ENCODE measurements at regions not wholly inside any gene's neighbourhood (a gene's known extent, or its start where the extent isn't known, plus 50 kb on each side); places are given as distances from the start of the nearest gene placed in this dataset.
"Not testable (repeated sequence)": the region's sequence is repeated elsewhere in the genome, so short reads cannot be mapped to it uniquely, and the experiment has no call there.

DNA sequence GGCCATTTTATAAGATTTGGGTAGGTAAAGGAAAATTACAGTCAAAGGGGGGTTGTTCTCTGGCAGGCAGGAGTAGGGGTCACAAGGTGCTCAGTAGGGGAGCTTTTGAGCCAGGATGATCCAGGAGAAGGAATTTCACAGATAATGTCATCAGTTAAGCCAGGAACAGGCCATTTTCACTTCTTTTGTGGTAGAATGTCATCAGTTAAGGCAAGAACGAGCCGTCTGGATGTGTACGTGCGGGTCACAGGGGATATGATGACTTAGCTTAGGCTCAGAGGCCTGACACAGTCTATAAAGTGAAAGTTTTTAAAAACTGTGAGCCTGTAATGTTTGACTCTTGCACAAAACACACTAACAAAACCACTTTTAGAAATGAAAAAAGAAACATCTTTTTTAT lies 1371.3 kb upstream of the RAG2 start:
- H3K36me3 ChIP-seq (ENCODE audit: insufficient read depth, low read length); H3K9me3 ChIP-seq (ENCODE audit: insufficient read depth, low read depth, low read length); H3K9ac ChIP-seq (ENCODE audit: low read depth, low read length); H3K4me3 ChIP-seq (ENCODE audit: low read length); H3K4me1 ChIP-seq (ENCODE audit: insufficient read depth, low read length); H3K27ac ChIP-seq (ENCODE audit: low read depth, low read length); H3K27me3 ChIP-seq (ENCODE audit: insufficient read depth, low read length): not testable (repeated sequence)
- WGBS = 58% methylated on average over 4 of the region's 4 CpGs

DNA sequence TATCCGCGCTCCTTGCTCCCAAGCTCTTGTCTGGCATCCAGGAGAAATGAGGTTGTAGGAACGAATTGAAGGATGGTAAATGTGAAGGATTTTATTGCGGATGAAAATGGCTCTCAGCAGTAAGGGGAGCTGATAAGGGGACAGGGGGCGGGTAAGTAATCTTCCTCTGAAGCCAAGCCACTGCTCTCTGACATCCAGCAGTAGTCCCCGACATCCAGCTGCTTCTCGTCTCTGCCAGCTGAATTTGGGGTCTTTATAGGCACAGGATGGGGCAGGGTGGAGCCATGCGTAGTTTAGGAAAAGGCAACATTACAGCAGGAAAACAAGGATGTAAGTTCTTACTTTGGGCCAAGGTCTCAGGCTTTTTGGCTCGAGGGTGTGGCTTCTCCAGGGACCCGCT lies 1370.1 kb upstream of the RAG2 start:
- Histone ChIP-seq H3K4me1 (ENCODE audit: insufficient read depth, low read length) (peaks cover 12% of the 10 kb centered on the region), H3K4me3 (ENCODE audit: low read length) (no peak overlapping the region), H3K36me3 (ENCODE audit: insufficient read depth, low read length) (no peaks in the 10 kb centered on the region), H3K27me3 (ENCODE audit: insufficient read depth, low read length) (no peaks in the 10 kb centered on the region), H3K9ac (ENCODE audit: low read depth, low read length) (no peak overlapping the region), H3K27ac (ENCODE audit: low read depth, low read length) (no peak overlapping the region), H3K9me3 (ENCODE audit: insufficient read depth, low read depth, low read length) (no peaks in the 10 kb centered on the region)
- WGBS = 81% methylated on average over 10 of the region's 10 CpGs

DNA sequence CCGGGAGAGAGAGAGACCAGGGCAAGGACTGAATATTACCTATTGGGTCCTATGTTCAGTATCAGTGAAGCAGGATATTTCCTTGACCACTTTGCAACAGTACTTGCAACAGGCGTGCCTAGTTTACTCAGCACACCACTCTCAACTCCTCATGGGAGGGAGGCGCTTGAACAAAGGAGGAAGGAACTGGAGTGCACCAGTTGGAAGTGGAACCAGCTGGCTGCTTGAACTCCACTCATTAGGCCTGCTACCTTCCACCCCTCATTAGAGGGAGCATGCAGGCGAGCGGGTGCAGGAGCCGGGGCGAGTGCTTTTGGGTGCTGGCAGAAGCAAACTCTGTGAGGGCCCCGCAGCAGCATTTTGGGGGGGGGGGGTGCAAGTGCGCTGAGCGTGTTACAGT lies 1369.6 kb upstream of the RAG2 start:
- 95% methylated on average over 10 of the region's 10 CpGs for WGBS
- Histone ChIP-seq H3K36me3 (ENCODE audit: insufficient read depth, low read length) (no peaks in the 10 kb centered on the region), H3K4me3 (ENCODE audit: low read length) (no peak overlapping the region), H3K9me3 (ENCODE audit: insufficient read depth, low read depth, low read length) (no peaks in the 10 kb centered on the region), H3K27me3 (ENCODE audit: insufficient read depth, low read length) (no peaks in the 10 kb centered on the region), H3K4me1 (ENCODE audit: insufficient read depth, low read length) (peaks cover 12% of the 10 kb centered on the region), H3K27ac (ENCODE audit: low read depth, low read length) (no peak overlapping the region), H3K9ac (ENCODE audit: low read depth, low read length) (no peak overlapping the region)

DNA sequence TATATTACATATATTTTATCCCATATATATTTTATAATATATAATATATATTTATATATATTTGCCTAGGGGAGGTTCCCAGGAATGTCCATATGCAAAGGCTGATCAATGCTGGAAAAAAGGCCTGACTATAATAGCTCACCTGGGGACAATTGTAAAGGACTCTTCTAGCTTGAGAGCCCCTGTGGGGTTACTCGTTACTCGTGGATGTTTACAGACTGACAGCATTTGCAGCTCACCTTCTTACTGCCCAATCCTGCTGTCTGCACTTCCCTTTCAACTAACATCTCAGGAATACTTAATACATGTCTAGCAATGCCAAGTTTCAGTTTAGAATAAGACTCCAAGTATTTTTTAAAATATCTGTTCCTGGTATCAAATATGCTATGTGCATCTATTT lies 1365.4 kb upstream of the RAG2 start:
- no peak overlapping the region for H3K9ac ChIP-seq (ENCODE audit: low read depth, low read length)
- 29% methylated on average over 2 of the region's 2 CpGs for WGBS
- H3K4me3 ChIP-seq (ENCODE audit: low read length) = no peak overlapping the region
- H3K36me3 ChIP-seq (ENCODE audit: insufficient read depth, low read length) = no peaks in the 10 kb centered on the region
- H3K9me3 ChIP-seq (ENCODE audit: insufficient read depth, low read depth, low read length) = 0 out of 2 replicates have a peak, but pooled peaks cover 6% of the 10 kb centered on the region
- no peaks in the 10 kb centered on the region for H3K27me3 ChIP-seq (ENCODE audit: insufficient read depth, low read length)
- no peak overlapping the region for H3K27ac ChIP-seq (ENCODE audit: low read depth, low read length)
- H3K4me1 ChIP-seq (ENCODE audit: insufficient read depth, low read length) = peaks cover 7% of the 10 kb centered on the region

DNA sequence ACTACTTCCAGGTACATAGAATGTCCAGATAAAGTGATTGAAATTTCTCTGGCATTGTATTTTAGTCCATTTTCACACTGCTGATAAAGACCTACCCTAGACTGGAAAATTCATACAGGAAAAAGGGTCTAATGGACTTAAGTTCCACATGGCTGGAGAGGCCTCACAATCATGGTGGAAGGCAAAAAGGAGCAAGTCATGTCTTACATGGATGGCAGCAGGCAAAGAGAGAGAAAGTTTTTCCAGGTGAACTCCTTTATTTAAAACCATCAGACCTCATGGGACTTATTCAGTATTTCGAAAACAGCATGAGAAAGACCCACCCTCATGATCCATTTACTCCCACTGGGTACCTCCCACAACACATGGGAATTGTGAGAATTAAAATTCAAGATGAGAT lies 1359.7 kb upstream of the RAG2 start:
- Histone ChIP-seq H3K36me3 (ENCODE audit: insufficient read depth, low read length) (no peaks in the 10 kb centered on the region), H3K4me1 (ENCODE audit: insufficient read depth, low read length) (no peaks in the 10 kb centered on the region), H3K9me3 (ENCODE audit: insufficient read depth, low read depth, low read length) (0 out of 2 replicates have a peak, but pooled peaks cover 8% of the 10 kb centered on the region), H3K27me3 (ENCODE audit: insufficient read depth, low read length) (no peaks in the 10 kb centered on the region), H3K27ac (ENCODE audit: low read depth, low read length) (no peak overlapping the region), H3K4me3 (ENCODE audit: low read length) (no peak overlapping the region), H3K9ac (ENCODE audit: low read depth, low read length) (no peak overlapping the region)
- 92% methylated on average over 1 of the region's 1 CpG for WGBS

DNA sequence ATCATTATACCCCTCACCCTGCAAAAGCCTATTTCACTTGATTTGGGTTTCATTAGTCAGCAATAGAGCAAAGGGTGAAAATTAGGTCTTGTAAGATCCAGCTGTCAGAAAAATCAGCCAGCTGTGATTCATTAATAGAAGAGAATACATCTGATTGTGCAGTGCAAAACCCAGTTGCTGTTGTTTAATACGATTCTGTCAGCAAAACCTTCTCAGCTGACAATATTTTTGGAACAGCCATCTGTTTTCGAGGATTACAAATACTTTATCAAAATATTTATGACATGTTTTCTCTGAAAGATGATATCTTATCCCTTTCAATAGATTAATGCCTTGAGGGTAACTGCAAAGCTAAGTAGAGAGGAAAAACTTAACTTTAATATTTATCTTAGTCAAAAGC lies 1354.0 kb upstream of the RAG2 start:
- H3K4me3 ChIP-seq (ENCODE audit: low read length) = no peak overlapping the region
- H3K9me3 ChIP-seq (ENCODE audit: insufficient read depth, low read depth, low read length) = no peaks in the 10 kb centered on the region
- H3K27me3 ChIP-seq (ENCODE audit: insufficient read depth, low read length) = no peaks in the 10 kb centered on the region
- H3K27ac ChIP-seq (ENCODE audit: low read depth, low read length) = no peak overlapping the region
- H3K9ac ChIP-seq (ENCODE audit: low read depth, low read length) = no peak overlapping the region
- no peaks in the 10 kb centered on the region for H3K4me1 ChIP-seq (ENCODE audit: insufficient read depth, low read length)
- H3K36me3 ChIP-seq (ENCODE audit: insufficient read depth, low read length) = no peaks in the 10 kb centered on the region
- 93% methylated on average over 1 of the region's 2 CpGs for WGBS

DNA sequence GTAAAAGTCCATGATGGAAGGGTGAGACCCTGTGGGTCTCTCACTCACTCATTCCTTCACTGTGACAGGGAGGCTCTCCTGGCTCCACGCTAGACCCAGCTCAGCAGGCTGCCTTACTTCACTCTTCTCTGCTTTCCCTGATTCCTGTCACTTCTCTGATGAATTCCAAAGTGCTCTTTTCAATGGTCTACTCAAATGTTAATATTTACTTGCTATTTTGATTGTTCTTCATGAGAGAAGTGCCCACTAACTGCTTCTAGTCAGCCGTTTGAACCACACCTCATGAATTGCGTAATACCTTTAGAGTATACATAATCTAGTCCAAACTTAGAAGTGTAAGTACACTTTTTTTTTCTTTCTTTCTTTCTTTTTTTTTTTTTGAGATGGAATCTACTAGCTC lies 1350.2 kb upstream of the RAG2 start:
- H3K27ac ChIP-seq (ENCODE audit: low read depth, low read length) = no peak overlapping the region
- 79% methylated on average over 1 of the region's 3 CpGs for WGBS
- peaks cover 5% of the 10 kb centered on the region; the same call in 1 of the 2 replicates for H3K9me3 ChIP-seq (ENCODE audit: insufficient read depth, low read depth, low read length)
- H3K9ac ChIP-seq (ENCODE audit: low read depth, low read length) = no peak overlapping the region
- no peaks in the 10 kb centered on the region for H3K4me1 ChIP-seq (ENCODE audit: insufficient read depth, low read length)
- H3K36me3 ChIP-seq (ENCODE audit: insufficient read depth, low read length) = no peaks in the 10 kb centered on the region
- H3K27me3 ChIP-seq (ENCODE audit: insufficient read depth, low read length) = no peaks in the 10 kb centered on the region
- H3K4me3 ChIP-seq (ENCODE audit: low read length) = no peak overlapping the region

DNA sequence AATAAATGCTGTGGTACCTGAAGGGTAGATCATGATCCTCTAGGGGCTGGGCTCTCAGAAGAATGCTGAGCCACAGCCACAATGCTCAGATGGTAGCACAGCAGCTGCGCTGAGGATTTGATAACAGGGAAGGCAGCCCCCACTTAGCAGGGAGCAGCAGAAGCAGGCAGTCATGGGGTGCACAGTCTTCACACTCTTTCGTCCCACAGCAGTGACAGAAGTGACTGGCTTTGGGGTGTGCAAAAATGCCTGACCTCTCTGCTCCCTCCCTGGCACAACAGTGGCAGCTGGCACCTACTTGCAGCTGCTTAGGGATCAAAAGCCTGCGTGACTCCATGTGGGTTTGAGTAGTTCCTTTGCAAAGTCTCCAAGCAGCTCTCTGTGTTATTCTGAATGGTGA lies 1349.8 kb upstream of the RAG2 start:
- no peaks in the 10 kb centered on the region for H3K36me3 ChIP-seq (ENCODE audit: insufficient read depth, low read length)
- H3K4me1 ChIP-seq (ENCODE audit: insufficient read depth, low read length) = no peaks in the 10 kb centered on the region
- no peak overlapping the region for H3K4me3 ChIP-seq (ENCODE audit: low read length)
- 95% methylated on average over 3 of the region's 3 CpGs for WGBS
- H3K27ac ChIP-seq (ENCODE audit: low read depth, low read length) = no peak overlapping the region
- H3K9me3 ChIP-seq (ENCODE audit: insufficient read depth, low read depth, low read length) = peaks cover 5% of the 10 kb centered on the region; the same call in 1 of the 2 replicates
- H3K27me3 ChIP-seq (ENCODE audit: insufficient read depth, low read length) = no peaks in the 10 kb centered on the region
- no peak overlapping the region for H3K9ac ChIP-seq (ENCODE audit: low read depth, low read length)

DNA sequence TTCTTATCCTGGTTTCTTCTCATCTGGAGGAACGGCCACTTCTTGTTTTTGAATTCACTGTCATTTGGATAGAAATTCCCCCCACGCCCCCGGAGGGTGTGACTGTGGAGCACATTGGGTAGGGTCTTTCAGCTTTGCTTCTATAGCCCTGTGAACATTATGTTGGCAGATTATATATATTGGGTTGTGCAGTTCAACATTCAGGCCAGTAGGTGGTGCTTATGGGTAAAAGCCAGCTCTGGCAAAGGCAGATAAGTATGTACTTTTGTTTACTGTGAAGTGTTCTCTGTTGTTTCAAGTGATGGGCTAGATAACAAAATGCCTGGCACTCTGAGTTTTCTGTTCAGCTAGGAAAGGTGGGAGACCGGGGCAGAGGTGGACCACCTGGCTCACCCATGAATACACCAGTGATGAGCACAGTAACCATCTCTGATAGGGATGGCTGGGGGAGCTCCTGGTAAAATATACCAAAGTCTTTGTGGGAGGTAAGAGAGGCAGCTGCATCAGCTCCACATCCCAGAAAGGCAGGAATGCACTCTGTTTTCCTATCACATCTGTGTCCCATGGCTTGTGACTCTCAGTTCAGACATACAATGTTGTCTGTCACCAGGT lies 1348.2 kb upstream of the RAG2 start:
- H3K4me1 ChIP-seq (ENCODE audit: insufficient read depth, low read length) = no peaks in the 10 kb centered on the region
- H3K36me3 ChIP-seq (ENCODE audit: insufficient read depth, low read length) = no peaks in the 10 kb centered on the region
- H3K9ac ChIP-seq (ENCODE audit: low read depth, low read length) = no peak overlapping the region
- WGBS = 49% methylated on average over 4 of the region's 4 CpGs
- no peak overlapping the region for H3K4me3 ChIP-seq (ENCODE audit: low read length)
- peaks cover 5% of the 10 kb centered on the region; the same call in 1 of the 2 replicates for H3K9me3 ChIP-seq (ENCODE audit: insufficient read depth, low read depth, low read length)
- H3K27me3 ChIP-seq (ENCODE audit: insufficient read depth, low read length) = no peaks in the 10 kb centered on the region
- H3K27ac ChIP-seq (ENCODE audit: low read depth, low read length) = no peak overlapping the region

DNA sequence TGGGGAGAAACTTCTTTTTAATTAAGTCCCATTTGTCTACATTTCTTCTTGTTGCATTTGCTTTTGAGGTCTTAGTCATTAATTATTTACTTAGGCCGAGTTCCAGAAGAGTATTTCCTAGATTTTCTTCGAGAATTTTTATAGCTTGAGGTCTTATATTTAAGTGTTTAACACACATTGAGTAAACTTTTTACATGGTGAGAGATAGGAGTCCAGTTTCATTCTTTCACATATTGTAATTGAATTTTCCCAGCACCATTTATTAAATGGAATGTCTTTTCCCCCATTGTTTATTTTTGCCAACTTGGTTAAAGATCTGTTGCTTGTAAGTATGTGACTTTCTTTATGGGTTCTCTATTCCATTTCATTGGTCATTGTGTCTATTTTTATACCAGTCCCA lies 1344.0 kb upstream of the RAG2 start:
- H3K4me3 ChIP-seq (ENCODE audit: low read length) = no peak overlapping the region
- H3K27me3 ChIP-seq (ENCODE audit: insufficient read depth, low read length) = no peaks in the 10 kb centered on the region
- H3K36me3 ChIP-seq (ENCODE audit: insufficient read depth, low read length) = no peaks in the 10 kb centered on the region
- WGBS = 88% methylated on average over 2 of the region's 2 CpGs
- H3K9ac ChIP-seq (ENCODE audit: low read depth, low read length) = no peak overlapping the region
- no peaks in the 10 kb centered on the region for H3K4me1 ChIP-seq (ENCODE audit: insufficient read depth, low read length)
- H3K27ac ChIP-seq (ENCODE audit: low read depth, low read length) = no peak overlapping the region
- peaks cover 5% of the 10 kb centered on the region; the same call in 1 of the 2 replicates for H3K9me3 ChIP-seq (ENCODE audit: insufficient read depth, low read depth, low read length)

DNA sequence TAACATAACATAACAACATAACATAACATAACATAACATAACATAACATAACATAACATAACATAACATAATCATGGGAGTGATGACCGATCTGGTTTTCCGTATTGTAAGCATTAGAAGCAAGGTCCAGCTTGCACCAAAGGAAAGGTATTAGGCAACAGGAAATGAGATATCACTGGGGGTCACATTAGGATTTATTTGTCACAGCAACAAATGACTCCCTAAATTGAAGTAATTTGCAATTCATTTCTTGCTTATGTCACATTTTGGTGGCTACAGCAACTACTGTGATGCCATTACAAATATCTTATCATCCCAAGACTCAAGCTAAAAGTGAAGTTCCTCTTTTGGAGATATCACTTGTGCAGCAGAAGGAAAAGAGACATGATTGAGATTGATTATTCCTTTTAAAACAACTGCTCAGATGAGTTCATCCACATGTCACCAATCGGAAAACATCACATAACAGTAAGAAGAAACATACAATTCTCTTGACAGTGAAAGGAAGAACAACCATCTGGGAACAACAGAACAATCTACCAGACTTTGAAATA lies 1331.1 kb upstream of the RAG2 start:
- no peak overlapping the region for H3K9ac ChIP-seq (ENCODE audit: low read depth, low read length)
- H3K27me3 ChIP-seq (ENCODE audit: insufficient read depth, low read length) = no peaks in the 10 kb centered on the region
- H3K36me3 ChIP-seq (ENCODE audit: insufficient read depth, low read length) = no peaks in the 10 kb centered on the region
- H3K27ac ChIP-seq (ENCODE audit: low read depth, low read length) = no peak overlapping the region
- WGBS = 90% methylated on average over 3 of the region's 3 CpGs
- no peak overlapping the region for H3K4me3 ChIP-seq (ENCODE audit: low read length)
- H3K9me3 ChIP-seq (ENCODE audit: insufficient read depth, low read depth, low read length) = peaks cover 5% of the 10 kb centered on the region; the same call in 1 of the 2 replicates
- no peaks in the 10 kb centered on the region for H3K4me1 ChIP-seq (ENCODE audit: insufficient read depth, low read length)

DNA sequence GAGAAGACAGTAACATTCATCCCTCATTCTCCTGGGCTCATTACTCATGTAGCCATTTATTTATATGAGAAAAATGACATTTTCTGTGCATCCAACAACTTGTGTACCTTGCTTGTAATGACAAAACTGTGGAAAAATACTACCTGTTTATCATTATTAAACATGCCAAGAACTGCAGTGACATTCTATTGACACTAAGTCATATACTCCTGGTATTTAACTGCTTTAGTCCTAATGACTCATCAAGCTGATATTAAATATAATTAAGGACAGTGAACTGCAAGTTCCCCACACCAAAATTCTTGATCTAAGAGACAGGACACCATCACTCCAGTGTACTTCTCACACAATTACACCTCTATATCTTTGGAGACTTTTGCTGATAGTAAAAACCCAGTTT lies 1328.7 kb upstream of the RAG2 start:
- H3K27ac ChIP-seq (ENCODE audit: low read depth, low read length) = no peak overlapping the region
- no peak overlapping the region for H3K9ac ChIP-seq (ENCODE audit: low read depth, low read length)
- H3K4me3 ChIP-seq (ENCODE audit: low read length) = no peak overlapping the region
- no peaks in the 10 kb centered on the region for H3K36me3 ChIP-seq (ENCODE audit: insufficient read depth, low read length)
- H3K4me1 ChIP-seq (ENCODE audit: insufficient read depth, low read length) = no peaks in the 10 kb centered on the region
- H3K27me3 ChIP-seq (ENCODE audit: insufficient read depth, low read length) = no peaks in the 10 kb centered on the region
- no peaks in the 10 kb centered on the region for H3K9me3 ChIP-seq (ENCODE audit: insufficient read depth, low read depth, low read length)
